ENCODE measurements at regions not wholly inside any gene's neighbourhood (a gene's known extent, or its start where the extent isn't known, plus 50 kb on each side); places are given as distances from the start of the nearest gene placed in this dataset.
"Not testable (repeated sequence)": the region's sequence is repeated elsewhere in the genome, so short reads cannot be mapped to it uniquely, and the experiment has no call there.

DNA sequence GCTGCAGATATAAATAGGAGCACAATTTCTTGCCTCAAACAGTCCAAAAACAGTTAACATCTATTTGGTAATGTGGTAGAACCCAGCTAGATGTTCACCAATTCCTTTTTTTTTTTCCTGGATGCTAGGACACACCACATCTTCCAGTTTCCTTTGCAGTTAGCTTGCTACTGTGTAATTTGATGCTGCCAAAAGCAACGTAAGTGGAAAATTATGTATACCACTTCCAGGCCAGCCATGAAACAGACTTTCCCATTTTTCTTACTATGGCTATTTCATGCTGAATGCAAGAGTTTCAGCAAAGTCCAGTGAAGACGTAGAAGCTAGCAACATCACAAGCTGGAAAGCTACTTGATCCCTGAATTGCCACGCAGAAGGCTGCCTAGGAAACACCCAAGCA is 667.2 kb downstream of the TLE1 start:
- DNase-seq (ENCODE audit: low read depth), result no peak

DNA sequence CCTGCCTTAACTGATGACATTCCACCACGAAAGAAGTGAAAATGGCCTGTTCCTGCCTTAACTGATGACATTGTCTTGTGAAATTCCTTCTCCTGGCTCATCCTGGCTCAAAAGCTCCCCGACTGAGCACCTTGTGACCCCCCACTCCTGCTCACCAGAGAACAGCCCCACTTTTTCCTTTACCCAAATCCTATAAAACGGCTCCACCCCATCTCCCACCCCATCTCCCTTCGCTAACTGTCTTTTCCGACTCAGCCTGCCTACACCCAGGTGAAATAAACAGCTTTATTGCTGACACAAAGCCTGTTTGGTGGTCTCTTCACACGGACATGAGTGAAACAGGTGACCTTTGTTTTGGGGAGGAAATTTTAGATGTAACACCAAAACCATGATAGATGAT is 674.4 kb downstream of the TLE1 start:
- DNase-seq (ENCODE audit: low read depth), result not testable (repeated sequence)

DNA sequence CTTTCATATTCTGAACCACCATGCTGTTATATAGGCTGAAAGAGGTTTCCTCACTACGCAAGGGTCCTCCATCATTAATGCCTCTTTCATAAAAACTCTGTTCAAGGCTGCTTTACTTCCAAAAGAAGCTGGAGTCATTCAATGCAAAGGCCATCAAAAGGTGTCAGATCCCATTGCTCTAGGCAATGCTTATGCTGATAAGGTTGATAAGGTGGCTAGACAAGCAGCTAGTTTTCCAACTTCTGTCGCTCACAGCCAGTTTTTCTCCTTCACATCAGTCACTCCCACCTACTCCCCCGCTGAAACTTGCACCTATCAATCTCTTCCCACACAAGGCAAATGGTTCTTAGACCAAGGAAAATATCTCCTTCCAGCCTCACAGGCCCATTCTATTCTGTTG is 676.2 kb downstream of the TLE1 start:
- DNase-seq (ENCODE audit: low read depth), result not testable (repeated sequence)

DNA sequence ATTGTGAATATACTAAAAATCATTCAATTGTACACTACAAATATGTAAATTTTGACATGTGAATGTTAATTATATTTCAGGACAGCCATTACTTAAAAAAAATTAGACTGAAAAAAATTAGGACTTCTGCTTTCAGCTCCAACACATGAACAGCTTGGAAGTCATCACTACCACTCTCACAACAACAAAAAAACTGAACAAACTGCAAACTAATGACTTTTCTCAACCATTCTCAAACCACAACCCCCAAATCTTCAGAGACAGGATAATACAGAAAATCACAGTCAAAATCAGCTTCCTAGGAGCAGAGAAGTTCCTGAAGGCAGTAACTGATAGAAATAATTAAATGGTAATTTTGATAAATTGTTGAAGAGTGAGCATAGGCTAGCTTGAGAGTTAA is 686.4 kb downstream of the TLE1 start:
- DNase-seq (ENCODE audit: low read depth), result no peak

DNA sequence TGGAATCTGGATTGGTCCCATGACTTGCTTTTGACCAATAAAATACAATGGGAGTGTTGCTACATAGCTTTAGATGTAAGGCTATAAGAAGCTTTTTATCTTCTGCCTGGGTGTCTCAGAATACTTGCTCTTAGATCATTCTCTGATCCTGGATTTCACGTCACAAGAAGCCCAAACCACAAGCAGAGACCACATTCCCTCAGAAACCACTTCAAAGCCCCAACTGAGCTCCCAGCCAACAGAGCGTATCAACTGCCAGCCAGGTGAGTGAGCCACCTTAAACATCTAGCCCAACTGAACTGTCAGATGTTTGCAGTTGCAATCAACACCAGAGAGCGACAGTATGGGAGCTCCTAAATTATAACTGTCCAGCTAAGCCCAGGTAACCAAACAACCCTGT is 687.1 kb downstream of the TLE1 start:
- DNase-seq (ENCODE audit: low read depth), result no peak

DNA sequence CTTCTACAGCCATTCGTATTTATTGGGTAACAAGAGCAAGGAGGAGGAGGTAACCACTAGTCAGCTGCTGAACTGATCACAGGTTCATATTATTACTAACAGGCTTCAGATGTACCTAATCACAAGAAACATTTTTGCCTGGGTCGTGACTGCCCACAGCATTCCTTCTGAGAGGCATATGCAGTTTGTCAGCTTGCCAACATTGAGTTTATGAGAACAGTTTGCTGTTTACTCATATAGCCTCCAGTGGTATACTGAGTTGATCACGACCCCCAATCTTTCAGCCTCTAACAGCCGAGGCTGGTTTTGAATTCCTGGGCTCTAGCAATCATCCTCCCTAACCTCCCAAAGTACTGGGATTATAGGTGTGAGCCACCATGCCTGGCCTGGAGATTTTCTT is 693.6 kb downstream of the TLE1 start:
- no peak for DNase-seq (ENCODE audit: low read depth)

DNA sequence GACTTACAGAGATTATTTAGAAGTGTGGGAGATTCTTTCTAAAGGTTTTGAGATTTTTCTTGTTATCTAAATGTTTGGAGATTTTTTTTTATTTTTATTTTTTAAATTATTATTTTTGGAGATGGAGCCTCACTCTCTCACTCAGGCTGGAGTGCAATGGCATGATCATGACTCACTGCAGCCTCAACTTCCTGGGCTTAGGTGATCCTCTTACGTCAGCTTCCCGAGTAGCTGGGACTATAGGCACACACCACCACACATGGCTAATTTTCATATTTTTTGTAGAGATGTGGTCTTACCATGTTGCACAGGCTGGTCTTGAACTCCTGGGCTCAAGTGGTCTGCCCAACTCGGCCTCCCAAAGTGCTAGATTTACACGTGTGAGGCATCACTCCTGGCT is 694.5 kb downstream of the TLE1 start:
- no peak for DNase-seq (ENCODE audit: low read depth)

DNA sequence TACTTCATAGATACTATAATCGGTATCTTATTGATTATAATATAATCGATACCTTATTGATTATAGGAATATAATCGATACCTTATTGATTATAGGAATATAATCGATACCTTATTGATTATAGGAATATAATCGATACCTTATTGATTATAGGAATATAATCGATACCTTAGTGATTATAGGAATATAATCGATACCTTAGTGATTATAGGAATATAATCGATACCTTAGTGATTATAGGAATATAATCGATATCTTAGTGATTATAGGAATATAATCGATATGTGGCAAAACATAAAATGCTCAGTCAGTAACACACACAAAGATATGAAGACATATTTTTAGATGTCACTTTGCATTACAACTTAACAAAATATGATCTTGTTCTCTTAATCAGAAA is 703.8 kb downstream of the TLE1 start:
- not testable (repeated sequence) for DNase-seq (ENCODE audit: low read depth)

DNA sequence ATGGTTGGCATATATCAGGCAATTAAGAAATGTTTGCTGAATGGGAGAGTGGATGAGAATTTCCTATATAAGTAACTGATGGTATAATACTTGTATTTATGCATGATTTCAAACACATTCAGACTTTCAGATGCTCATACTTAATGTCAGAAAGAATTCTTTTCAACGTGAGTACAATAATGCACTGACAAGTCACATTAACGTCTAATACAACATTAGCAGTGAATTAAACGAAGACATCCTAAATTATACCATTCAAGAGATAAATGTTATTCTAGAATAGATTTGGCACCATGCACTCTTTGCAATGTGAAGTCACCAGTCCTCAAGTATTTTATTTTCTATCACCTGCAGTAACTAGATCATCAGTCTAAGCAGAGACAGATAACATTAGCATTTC is 712.9 kb downstream of the TLE1 start:
- no peak for DNase-seq (ENCODE audit: low read depth)

DNA sequence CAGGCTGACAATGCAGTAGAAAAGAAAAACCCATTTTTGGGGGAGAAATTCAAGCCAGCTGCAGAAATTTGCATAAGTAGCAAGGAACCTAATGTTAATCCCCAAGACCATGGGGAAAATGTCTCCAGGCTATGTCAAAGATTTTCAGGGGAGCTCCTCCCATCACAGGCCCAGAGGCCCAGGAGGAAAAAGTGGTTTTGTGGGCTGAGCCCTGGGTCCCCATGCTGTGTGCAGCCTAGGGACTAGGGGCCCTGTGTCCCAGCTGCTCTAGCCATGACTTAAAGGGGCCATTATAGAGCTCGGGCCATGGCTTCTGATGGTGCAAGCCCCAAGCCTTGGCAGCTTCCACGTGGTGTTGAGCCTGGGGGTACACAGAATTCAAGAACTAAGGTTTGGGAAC is 719.0 kb downstream of the TLE1 start:
- not testable (repeated sequence) for DNase-seq (ENCODE audit: low read depth)

DNA sequence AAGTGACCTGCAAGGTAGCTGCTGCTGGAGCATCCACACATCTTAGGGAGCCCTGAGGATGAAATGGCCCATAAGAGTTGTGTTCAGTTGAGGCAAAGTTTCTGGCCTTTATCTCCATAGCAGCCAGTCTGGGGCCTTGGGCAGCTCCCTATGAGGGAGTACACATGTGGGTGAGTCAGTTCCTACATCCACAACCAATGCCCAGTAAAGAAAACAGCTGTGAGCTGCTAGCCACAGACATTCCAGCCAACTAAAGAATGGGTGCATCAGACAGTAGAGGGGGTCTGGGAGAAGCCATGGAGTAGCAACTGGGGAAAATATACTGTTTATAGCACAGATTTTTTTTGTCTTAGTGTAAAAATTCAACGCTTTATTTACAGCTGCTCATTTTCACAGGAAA is 720.7 kb downstream of the TLE1 start:
- no peak for DNase-seq (ENCODE audit: low read depth)

DNA sequence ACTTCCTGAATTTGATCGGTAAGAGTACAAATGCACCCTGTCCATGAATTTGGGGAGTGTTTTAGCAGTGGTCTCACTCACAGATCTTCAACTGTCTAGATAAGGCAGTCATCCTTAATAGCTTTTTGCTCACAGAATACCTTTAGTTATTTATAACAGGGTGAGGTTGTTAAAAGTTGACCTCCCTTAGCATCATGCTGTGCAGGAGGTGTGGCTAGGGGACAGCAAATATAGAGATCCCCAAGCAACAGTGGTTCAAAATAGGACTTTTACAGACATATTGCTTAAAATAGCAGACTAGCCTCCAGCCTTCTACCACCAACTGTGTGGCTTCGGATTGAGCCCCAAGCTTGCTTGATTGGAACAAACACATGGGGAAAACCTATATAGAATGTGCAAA is 724.4 kb downstream of the TLE1 start:
- DNase-seq (ENCODE audit: low read depth), result no peak

DNA sequence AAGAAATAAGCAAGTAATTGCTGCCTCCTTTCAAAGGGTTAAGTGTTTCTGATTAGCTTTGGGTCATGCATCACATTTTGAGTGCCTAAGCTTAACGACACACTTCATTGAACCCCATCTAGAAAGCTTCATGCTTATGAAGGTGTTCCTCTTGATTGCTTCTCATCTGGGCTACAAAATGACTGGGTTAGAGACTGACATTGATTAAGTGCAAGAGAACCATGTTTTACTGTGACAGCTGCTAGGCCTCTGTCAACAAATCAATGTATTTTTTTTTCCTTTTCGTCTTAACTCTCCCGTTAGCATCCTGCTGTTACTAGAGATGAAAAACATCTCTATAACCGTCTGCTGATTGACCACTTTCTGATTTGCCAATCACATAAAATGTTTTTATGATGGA is 725.0 kb downstream of the TLE1 start:
- no peak for DNase-seq (ENCODE audit: low read depth)

DNA sequence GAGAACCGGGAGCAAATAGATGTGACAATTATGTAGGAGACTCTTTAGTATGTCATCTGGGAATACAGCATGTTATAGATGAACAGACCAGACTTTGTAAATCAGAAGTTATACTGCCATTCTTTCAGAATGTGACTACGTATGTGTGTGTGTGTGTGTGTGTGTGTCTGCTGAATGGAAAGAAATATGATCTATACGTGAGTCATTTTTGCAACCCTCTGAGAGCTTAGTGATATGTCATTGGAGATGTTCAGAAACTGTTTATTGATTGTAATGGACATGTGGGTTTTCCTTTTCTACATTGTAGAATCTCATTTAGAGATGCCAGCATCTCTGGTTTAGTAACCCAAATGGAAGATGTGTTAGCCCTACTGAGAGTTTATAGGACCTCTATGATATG is 731.5 kb downstream of the TLE1 start:
- DNase-seq (ENCODE audit: low read depth), result no peak

DNA sequence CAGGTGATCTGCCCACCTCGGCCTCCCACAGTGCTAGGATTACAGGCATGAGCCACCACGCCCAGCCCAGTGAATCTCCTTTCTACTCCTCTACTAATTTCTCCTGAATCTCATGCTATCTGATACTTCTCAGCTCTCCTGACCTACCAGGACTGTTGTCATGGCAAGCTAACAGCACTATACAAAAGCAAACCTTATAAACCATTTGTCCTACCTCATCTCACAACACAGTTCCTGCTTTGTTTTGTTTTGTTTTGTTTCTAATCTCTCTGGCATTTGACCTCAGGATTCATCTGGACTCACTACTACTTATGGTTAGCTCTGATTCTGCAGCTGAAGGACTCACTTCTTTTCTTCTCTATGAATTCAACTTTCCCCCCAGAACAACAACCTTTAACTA is 734.8 kb downstream of the TLE1 start:
- DNase-seq (ENCODE audit: low read depth), result no peak

DNA sequence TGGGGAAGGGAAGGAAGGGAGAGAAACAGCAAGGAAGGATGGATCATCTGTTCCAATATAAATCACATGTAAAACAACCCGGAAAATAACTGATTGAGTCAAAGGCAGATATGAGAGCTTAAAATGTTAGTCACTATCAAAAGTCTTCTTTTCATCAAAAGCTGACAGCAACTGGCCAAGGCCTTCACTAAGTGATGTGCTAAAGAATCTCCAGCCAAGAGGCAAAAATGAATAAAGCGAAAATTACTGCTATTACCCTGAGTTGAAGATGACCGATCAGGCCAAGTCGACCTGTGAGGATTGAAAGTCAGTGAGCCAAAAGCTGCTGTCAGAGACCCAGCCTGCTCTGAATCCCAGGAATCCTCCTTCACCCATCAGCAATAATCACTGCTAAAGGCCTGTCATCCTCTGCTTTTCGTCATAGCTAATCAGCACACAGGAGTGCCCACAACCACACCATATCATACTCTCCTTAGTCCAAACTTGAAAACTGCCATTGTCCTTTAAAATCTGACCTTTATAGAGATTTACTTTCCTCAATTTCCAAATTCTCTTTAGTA is 736.9 kb downstream of the TLE1 start:
- DNase-seq (ENCODE audit: low read depth), result no peak

DNA sequence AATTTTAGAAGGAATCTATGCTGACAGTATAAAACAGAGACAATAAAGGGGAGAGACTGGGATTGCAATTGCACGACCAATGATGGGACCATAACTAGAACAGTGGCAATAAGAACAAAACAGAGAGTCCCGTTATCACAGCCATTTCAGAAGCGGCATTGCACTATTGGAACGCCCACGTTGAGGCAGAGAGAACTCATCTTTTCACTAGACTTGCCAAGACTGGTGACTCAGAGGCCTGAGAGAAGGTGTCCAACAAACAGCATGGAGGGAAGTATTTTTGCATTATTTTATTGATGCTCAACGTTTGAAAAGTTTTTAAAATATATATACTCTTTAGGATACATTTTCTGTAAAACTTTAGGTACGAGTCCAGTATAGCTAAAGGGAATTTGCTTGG is 737.7 kb downstream of the TLE1 start:
- no peak for DNase-seq (ENCODE audit: low read depth)

DNA sequence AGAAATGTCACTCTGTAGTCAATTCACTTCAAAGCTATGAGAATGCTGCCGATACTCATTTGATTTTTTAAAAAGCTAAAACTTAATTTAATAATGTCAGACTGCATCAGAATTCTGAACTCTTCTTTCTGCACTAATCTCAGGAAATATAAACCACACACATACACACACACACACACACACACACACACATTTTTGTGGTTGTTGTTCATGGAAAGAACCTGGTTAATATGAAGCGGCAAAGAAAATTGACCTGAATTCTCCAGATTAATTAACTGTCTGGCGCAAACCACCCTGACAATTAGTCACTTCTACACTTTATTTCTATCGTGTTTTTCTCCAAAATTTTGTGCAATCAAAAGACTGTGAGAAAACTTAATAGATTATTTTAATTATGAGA is 740.5 kb downstream of the TLE1 start:
- DNase-seq (ENCODE audit: low read depth), result no peak

DNA sequence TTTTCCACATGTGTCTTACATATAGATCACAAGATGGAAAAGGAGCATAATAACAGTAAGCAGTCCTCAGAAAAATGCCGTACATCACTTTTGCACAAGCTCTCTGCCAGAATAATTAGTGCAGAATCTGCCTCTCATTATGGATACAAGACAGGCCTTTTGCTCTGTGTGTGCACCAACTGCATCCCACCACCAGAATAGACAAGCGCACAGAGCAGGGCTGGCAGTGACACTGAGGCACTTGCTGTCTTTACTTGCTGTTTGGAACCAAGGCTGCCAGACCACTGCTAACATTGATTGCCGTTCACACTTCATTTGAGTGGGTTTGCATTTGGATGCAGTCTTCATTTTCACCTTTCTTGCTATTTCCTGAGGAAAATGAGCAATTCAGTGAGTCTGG is 741.3 kb downstream of the TLE1 start:
- no peak for DNase-seq (ENCODE audit: low read depth)

DNA sequence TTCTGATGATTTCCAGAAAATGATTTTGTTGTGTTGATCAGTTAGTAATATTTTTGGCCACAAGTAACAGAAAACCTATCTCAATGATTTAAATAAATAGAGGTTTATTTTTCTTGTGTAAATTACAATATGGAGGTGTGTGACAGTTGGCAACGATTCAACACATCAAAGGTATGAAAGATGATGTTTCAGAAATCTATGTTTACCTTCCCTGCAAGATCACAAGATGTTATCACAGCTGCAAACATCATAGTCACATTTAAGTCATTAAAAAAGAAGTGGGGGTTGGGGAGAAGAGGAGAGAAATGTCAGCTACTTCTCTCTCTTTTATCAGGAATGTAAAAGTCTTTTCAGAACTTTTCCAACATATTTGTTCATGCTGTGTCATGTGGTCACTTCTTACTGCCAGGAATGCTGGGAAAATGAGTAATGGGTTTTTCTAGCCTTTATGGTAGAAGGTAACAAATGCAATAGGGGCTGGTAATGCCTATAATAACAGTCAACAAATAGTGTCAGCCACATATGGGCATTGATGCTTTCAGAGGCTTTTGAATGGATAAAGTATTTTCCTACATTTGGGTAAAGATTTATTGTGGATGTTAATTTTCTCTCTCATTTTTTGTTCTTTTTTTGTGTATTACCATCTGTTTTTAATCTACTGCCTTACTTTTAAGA is 742.7 kb downstream of the TLE1 start:
- DNase-seq (ENCODE audit: low read depth), result no peak

DNA sequence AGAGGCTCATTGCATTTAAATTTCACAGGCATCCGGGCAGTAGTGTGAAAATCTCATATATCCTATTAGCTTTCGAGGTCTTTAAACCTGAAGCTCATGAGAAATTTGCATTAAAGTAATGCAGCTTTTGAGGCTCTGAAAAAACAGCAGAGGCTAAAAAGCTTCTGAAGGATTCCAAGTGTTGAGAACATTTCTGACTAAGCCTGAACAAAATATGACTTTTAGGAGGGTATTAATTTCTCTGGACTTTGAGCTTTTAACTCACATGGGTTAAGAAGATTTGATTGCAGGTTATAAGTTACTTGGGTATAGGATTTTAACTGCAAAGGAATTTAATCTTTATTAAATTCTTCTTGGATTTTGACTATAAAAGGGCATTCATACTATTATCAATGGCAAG is 743.9 kb downstream of the TLE1 start:
- DNase-seq (ENCODE audit: low read depth), result no peak

DNA sequence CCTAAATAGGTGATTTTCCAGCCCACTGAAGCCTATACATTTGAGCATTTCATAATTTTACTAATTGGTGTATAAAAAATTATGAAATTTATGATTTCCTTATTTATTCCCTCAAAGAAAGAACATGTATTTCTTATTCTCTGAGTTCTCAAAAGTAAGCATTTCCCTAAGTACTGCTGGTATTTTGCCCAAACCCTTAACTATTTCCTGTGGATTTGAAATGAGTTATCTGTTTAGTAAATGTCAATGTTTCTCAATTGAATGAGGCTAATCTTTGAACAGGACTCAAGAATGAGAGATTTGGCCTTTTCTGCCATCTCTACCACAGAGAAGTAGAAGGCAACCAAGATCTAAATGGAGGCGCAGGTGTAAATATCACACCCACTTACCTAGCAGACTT is 751.7 kb downstream of the TLE1 start:
- no peak for DNase-seq (ENCODE audit: low read depth)

DNA sequence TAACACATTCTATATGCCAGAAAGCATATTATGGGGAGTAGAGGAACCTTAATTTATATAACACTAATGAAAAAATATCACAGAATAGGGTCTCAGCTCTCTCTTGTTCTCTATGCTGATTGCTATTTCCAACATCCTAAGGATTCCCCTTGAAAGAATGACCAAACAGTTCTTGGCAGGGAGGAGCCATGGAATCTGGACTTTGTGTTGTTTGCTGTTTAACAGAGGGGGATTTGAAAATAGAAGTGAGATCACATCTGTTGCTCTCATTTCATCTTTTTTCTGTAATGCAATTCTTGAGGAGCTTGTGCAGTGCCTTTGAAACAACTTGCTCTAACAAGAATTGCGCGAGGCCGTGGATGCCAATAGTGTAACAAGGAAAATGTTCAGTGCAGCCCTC is 755.3 kb downstream of the TLE1 start:
- DNase-seq (ENCODE audit: low read depth), result peak; percentile 46

All from forelimb muscle (tissue), 1 donor.